ENCODE measurements at regions not wholly inside any gene's neighbourhood (a gene's known extent, or its start where the extent isn't known, plus 50 kb on each side); places are given as distances from the start of the nearest gene placed in this dataset.
"Not testable (repeated sequence)": the region's sequence is repeated elsewhere in the genome, so short reads cannot be mapped to it uniquely, and the experiment has no call there.

GRCh38 chr12:9510392-9511011 lies 97.2 kb downstream of the KLRB1 start:
- not testable (repeated sequence) for TF ChIP-seq CTCF (IDR thresholded peaks at IDR 0.05; ENCODE audit: low read depth, low read length, missing input control); HNF4A (conservative IDR thresholded peaks at IDR 0.05); YY1 (IDR thresholded peaks at IDR 0.05)
- TF ChIP-seq, protein P1, sequence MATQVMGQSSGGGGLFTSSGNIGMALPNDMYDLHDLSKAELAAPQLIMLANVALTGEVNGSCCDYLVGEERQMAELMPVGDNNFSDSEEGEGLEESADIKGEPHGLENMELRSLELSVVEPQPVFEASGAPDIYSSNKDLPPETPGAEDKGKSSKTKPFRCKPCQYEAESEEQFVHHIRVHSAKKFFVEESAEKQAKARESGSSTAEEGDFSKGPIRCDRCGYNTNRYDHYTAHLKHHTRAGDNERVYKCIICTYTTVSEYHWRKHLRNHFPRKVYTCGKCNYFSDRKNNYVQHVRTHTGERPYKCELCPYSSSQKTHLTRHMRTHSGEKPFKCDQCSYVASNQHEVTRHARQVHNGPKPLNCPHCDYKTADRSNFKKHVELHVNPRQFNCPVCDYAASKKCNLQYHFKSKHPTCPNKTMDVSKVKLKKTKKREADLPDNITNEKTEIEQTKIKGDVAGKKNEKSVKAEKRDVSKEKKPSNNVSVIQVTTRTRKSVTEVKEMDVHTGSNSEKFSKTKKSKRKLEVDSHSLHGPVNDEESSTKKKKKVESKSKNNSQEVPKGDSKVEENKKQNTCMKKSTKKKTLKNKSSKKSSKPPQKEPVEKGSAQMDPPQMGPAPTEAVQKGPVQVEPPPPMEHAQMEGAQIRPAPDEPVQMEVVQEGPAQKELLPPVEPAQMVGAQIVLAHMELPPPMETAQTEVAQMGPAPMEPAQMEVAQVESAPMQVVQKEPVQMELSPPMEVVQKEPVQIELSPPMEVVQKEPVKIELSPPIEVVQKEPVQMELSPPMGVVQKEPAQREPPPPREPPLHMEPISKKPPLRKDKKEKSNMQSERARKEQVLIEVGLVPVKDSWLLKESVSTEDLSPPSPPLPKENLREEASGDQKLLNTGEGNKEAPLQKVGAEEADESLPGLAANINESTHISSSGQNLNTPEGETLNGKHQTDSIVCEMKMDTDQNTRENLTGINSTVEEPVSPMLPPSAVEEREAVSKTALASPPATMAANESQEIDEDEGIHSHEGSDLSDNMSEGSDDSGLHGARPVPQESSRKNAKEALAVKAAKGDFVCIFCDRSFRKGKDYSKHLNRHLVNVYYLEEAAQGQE (IDR thresholded peaks at IDR 0.05): not testable (repeated sequence)
